VCaP (cell line): ENCODE measurements at regions not wholly inside any gene's neighbourhood (a gene's known extent, or its start where the extent isn't known, plus 50 kb on each side); places are given as distances from the start of the nearest gene placed in this dataset.

Experiments used
- H3K27ac ChIP-seq: fragments of 450-650 bp; 2 replicates; pipeline ENCODE4 v1.5.1; 2017
- TF ChIP-seq, protein P1 (sequence below): fragments of 450-650 bp; conservative IDR thresholded peaks from 2 replicates; pipeline ENCODE4 v1.5.1; 2017; ENCODE audit warnings: mild to moderate bottlenecking, moderate library complexity

DNA sequence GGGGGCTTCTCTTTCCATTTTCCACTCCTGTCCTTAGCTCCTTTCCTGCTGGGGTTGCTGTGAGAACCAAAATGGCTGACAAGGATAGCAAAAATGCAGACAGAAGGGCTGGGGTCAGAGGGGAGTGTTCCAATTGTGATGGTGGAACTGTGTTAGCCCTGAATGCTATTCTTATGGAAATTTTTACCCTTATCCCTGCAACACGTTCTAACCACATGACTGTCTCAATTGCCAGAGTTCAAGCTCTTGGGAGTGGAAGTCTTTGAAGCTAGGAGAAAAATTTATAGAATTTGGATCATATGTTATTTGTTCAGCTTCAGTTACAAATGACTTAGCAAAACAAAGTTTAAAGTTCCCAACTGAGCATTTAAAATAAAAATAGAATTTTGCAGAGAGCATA lies 134.1 kb downstream of the ADCYAP1R1 start:
- TF ChIP-seq, protein P1, sequence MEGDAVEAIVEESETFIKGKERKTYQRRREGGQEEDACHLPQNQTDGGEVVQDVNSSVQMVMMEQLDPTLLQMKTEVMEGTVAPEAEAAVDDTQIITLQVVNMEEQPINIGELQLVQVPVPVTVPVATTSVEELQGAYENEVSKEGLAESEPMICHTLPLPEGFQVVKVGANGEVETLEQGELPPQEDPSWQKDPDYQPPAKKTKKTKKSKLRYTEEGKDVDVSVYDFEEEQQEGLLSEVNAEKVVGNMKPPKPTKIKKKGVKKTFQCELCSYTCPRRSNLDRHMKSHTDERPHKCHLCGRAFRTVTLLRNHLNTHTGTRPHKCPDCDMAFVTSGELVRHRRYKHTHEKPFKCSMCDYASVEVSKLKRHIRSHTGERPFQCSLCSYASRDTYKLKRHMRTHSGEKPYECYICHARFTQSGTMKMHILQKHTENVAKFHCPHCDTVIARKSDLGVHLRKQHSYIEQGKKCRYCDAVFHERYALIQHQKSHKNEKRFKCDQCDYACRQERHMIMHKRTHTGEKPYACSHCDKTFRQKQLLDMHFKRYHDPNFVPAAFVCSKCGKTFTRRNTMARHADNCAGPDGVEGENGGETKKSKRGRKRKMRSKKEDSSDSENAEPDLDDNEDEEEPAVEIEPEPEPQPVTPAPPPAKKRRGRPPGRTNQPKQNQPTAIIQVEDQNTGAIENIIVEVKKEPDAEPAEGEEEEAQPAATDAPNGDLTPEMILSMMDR = no peak
- no peak overlapping the region for H3K27ac ChIP-seq

DNA sequence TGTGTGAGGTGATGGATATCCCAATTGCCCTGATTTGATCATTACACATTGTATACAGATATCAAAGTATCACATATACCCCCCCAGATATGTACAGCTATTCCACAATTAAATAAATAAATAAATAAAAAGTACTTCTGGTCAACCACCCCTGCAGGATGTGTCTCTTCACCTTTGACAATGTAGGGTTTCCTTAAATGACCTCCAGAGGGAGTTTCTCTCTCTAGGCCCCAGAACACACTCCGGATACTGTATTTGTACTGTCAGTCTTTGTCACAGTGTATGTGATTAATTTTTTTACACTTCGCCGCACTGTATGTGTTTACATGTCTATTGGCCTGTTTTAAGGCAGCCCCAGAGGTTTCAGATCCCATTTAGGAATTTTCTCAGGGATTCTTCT lies 123.6 kb downstream of the ADCYAP1R1 start:
- H3K27ac ChIP-seq = no peak overlapping the region
- TF ChIP-seq, protein P1 = peak; percentile 44

DNA sequence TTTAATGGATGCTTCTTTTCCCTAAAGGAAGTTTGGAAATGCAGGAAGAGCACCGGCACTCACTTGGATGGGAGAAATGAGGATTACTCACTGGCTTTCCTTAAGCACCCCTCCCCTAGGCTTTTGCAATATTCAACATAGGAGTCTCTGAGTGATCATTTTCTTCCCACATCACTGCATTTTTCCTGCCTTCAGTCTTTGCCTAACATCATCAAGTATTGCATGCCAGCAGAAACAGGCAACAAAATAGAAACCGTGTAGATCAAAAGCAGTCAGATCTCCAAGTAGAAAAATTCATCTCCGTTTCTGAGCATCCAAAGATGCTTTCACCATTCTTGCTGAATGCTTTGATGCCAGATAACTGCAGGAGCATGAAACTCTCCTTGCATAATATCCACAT lies 119.9 kb downstream of the ADCYAP1R1 start:
- no peak overlapping the region for H3K27ac ChIP-seq
- TF ChIP-seq, protein P1 = no peak

DNA sequence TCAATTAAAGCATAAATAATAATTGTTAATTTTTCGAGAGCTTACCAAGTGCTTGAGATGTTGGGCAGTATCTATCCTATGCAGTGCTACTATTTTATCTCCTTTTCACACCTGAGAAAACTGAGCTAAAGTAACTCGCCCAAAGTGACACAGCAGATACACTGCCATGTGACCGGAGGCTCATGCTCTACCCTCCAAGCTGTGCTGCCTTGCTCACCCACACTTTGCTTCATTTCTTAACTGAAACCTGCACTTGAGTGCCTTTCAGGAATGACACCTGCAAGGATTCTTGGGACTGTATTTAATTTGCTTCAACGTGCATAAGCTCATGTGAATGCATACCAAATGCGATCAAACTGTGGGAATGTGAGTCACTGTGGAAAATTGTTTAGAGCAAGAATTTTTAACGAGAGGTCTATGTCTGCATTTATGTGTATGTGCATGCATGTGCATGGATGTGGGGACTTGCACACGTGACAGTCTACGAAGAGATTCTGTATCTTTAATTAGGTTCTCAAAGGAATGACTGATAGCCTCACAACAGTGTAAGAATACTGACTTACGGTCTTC lies 119.2 kb downstream of the ADCYAP1R1 start:
- TF ChIP-seq, protein P1 = no peak
- no peak overlapping the region for H3K27ac ChIP-seq
